ENCODE measurements at regions not wholly inside any gene's neighbourhood (a gene's known extent, or its start where the extent isn't known, plus 50 kb on each side); places are given as distances from the start of the nearest gene placed in this dataset.
A peak's percentile ranks its signal among the peaks of the same experiment; 100 is the strongest.

DNA sequence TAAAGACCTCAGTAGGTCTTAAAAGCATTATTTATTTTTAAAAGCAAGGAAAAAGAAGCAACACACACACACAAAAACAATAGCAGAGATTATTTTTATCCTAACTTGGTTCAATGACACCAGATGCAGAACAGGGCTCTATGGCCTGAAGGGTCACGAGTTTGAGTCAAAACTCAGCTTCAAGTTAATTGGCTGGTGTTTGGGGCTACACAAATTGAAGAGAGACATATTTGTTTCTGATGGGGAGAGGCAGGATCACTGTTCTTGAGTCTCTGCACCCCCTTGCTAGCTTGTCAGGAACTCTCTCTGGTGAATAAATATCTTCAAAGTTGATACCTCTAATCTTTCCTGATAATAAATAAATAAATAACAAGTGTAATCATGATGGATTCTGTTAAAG is 466.1 kb downstream of the PRKD1 start:
- no peak for DNase-seq (ENCODE audit: low spot score)

DNA sequence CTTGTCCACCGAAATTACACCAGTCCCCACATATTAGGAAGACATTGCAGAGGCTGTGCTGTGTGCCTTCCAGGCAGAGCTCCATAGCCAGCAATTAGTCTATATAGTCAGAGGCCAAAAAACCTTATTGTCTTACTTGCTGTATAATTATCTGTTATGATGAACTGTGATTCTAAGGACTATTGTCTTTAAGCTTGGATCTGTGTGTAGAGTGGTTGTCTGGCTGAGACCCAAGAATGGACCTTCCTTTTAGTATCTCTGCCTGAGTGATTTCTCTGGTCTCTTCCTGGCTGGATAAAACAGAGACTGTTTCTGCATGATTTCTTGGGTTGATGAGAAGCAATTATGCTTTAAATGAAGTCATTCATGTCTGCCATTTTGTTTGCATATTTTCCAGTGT is 465.3 kb downstream of the PRKD1 start:
- DNase-seq (ENCODE audit: low spot score) = no peak

GRCh38 chr14:29462772-29463171 is 464.9 kb downstream of the PRKD1 start:
- DNase-seq (ENCODE audit: low spot score) = no peak

GRCh38 chr14:29463727-29464395 is 463.8 kb downstream of the PRKD1 start:
- DNase-seq (ENCODE audit: low spot score) = no peak

DNA sequence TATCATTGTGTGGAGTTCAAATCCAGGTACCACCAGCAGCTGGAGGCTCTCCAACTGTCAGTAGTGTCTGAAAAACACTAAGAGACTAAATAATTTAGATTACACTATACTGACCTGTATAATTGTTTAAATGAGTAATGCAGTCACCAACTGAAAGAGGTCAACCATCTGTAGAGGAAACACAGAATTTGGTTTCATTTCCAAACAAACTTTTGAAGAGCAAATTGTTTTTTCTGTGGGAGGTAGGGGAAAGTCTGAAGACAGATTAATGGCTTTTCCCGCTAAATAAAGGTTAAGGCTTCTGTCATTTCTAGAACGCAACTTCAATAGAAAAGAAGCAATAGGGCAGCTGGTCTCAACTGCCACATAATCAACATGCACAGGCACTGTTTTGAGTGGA is 462.6 kb downstream of the PRKD1 start:
- no peak for DNase-seq (ENCODE audit: low spot score)

DNA sequence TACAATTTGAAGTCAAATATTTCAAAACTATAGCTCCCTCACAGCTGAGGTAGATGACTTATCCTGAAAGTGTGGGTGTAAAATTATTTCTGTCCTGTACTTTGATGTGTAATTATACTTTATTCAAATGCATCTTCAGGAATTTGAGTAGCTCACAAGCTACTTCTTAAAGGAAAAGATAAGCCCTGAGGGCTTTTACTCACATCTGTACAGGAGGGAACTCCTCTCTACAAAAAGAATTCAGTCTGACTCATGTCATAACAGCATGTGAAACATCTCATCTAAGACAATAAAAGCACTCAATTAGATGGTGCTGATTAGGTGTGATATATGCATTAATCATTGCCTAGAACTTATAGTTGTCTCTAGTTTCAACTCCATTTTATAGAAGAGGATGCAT is 452.0 kb downstream of the PRKD1 start:
- DNase-seq (ENCODE audit: low spot score) = peak; percentile 3

- no peak for DNase-seq (ENCODE audit: low spot score)
Observed at GRCh38 chr14:29486132-29486531, 441.5 kb downstream of the PRKD1 start.

- DNase-seq (ENCODE audit: low spot score) = no peak
Observed at GRCh38 chr14:29489911-29490425, 437.7 kb downstream of the PRKD1 start.

GRCh38 chr14:29493849-29494248 is 433.8 kb downstream of the PRKD1 start:
- no peak for DNase-seq (ENCODE audit: low spot score)

DNA sequence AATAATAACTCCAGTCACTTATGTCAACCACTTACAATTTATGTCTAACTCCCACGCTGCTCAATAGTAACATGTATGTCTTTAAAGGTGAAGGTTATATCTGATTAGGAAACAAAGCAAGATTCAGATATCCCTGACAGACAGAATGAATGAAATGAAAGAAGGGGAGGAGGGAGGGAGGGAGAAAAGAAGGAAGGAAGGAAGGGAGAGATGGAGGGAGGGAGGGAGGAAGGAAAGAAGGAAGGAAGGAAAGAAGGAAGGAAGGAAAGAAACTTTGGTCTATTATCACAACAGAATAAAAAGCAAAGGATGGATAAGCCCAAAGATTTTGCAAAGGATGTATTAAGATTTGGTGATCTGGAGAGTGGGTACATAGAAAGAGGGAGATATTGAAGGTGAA is 433.3 kb downstream of the PRKD1 start:
- no peak for DNase-seq (ENCODE audit: low spot score)

GRCh38 chr14:29503903-29504302 is 423.7 kb downstream of the PRKD1 start:
- DNase-seq (ENCODE audit: low spot score) = no peak

GRCh38 chr14:29518335-29518734 is 409.3 kb downstream of the PRKD1 start:
- DNase-seq (ENCODE audit: low spot score) = peak; percentile 1

GRCh38 chr14:29521526-29522137 is 406.0 kb downstream of the PRKD1 start:
- DNase-seq (ENCODE audit: low spot score) = peak; percentile 23
